Right lobe of liver (tissue), 6 donors: ENCODE measurements at regions not wholly inside any gene's neighbourhood (a gene's known extent, or its start where the extent isn't known, plus 50 kb on each side); places are given as distances from the start of the nearest gene placed in this dataset.

Experiments used
- ATAC-seq, 4 donors: fragments of 200-7000 bp; cut with Tn5 transposase; one replicate each; pipeline ENCODE4 v1.9.1; 2020; ENCODE audit warnings: mild to moderate bottlenecking in 4 of 4, moderate library complexity in 4 of 4
- DNase-seq, 3 donors: peaks; one replicate each; pipeline ENCODE4 v3.0.0-alpha.2; 2020
- H3K27ac ChIP-seq, 3 donors: fragments of 200-600 bp; one replicate each; pipeline ENCODE4 v1.8.0; 2022
- H3K27me3 ChIP-seq, 2 donors: fragments of 200-600 bp; one replicate each; pipeline ENCODE4 v1.8.0; 2022
- H3K36me3 ChIP-seq, 4 donors: fragments of 200-600 bp; sonication (generic) in 1 of 4; one replicate each; pipeline versions ENCODE4 v1.5.1 to v1.8.0; 2017 to 2022; ENCODE audit warnings: control low read depth in 1 of 4
- H3K4me1 ChIP-seq, 4 donors: fragments of 200-600 bp; sonication (generic) in 1 of 4; one replicate each; pipeline versions ENCODE4 v1.5.1 to v1.8.0; 2017 to 2022; ENCODE audit warnings: control low read depth in 1 of 4
- H3K4me3 ChIP-seq, 3 donors: fragments of 200-600 bp; one replicate each; pipeline ENCODE4 v1.8.0; 2022
- H3K9me3 ChIP-seq, 4 donors: fragments of 200-600 bp; sonication (generic) in 1 of 4; one replicate each; pipeline versions ENCODE4 v1.5.1 to v1.8.0; 2017 to 2022; ENCODE audit warnings: control low read depth in 1 of 4
- POLR2A ChIP-seq: fragments of 450-650 bp; IDR thresholded peaks from one replicate; pipeline ENCODE4 v1.6.1; 2017; ENCODE audit warnings: antibody characterized with exemption, mild to moderate bottlenecking
- WGBS: methylation state at CpG from one replicate; pipeline ENCODE4 v1.1.6; 2018; ENCODE audit warnings: low coverage, low lambda C conversion rate; ENCODE audit not compliant: insufficient coverage; ENCODE audit errors: missing lambda C conversion rate; 5-methylcytosine and 5-hydroxymethylcytosine counted together
- intact Hi-C, 2 donors: fragments of 100-400 bp; cut with DNase I; formaldehyde crosslinking; loops; one replicate each; pipeline versions ENCODE4 v1.11.2 to v1.14.1; 2022
- TF ChIP-seq, protein P1 (sequence below), 4 donors: fragments of 200-600 bp in 3 of 4; fragments of 450-650 bp in 1 of 4; IDR thresholded peaks; one replicate each; pipeline versions ENCODE4 v1.5.1 to v1.8.0; 2016 to 2022; ENCODE audit warnings: antibody characterized with exemption in 4 of 4, mild to moderate bottlenecking in 2 of 4
- donor health status: DM: no; HTN: yes; CAD: no.
- donor health status: DM: no; HTN: no; CAD: no.
- donor health status: DM: no; HTN: no; CAD: no.
- donor health status: DM: no; HTN: yes; CAD: no.
- donor health status: DM: no; HTN: yes; CAD: no.

GRCh38 chr12:111094157-111095010 is 174.0 kb upstream of the MYL2 start:
- 30% methylated on average over 12 of the region's 16 CpGs for WGBS

DNA sequence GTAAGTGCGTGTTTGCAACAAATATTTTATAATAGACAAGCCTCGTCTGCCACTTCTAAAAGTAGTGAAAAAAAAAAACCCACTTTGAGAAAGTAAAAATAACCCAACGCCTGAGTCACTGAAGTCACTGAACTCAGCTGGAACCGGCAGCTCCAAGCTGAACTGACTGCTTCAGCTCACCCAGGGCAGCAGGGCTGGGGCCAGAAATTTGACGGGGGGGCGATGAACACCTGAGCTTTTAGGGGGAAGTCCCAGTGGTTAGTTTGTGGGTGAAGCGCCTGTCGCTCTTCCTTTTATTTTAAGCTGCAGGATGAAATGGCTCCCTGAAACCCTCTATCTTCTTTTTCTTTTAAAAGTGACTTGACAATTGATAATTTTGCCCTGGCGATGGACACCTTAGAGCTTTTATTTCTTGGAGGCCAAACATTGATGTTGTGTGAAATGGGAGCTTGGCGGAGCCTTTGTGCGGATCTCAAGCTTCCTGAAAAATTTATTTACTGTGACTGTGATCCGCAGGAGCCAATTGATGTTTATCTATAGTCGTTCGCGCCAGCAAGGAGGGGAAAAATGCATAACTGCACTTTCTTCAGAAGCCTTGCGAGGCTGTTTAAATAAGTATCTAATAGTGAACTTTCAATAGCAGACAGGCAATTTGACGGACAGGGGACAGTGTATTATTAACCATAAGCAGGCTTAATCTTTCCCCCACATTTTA is 173.2 kb upstream of the MYL2 start:
- DNase-seq (no peak), ATAC-seq (peak in 1 of 4 donors; percentile 55)
- no peaks in the 10 kb centered on the region for H3K9me3 ChIP-seq
- H3K27ac ChIP-seq: no peak overlapping the region
- H3K4me1 ChIP-seq: peaks cover 0 to 24% (median 4%) of the 10 kb centered on the region in 4 donors
- TF ChIP-seq, protein P1, sequence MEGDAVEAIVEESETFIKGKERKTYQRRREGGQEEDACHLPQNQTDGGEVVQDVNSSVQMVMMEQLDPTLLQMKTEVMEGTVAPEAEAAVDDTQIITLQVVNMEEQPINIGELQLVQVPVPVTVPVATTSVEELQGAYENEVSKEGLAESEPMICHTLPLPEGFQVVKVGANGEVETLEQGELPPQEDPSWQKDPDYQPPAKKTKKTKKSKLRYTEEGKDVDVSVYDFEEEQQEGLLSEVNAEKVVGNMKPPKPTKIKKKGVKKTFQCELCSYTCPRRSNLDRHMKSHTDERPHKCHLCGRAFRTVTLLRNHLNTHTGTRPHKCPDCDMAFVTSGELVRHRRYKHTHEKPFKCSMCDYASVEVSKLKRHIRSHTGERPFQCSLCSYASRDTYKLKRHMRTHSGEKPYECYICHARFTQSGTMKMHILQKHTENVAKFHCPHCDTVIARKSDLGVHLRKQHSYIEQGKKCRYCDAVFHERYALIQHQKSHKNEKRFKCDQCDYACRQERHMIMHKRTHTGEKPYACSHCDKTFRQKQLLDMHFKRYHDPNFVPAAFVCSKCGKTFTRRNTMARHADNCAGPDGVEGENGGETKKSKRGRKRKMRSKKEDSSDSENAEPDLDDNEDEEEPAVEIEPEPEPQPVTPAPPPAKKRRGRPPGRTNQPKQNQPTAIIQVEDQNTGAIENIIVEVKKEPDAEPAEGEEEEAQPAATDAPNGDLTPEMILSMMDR (IDR thresholded peaks at IDR 0.05): no peak
- H3K27me3 ChIP-seq: no peaks in the 10 kb centered on the region
- H3K36me3 ChIP-seq: no peaks in the 10 kb centered on the region
- intact Hi-C loops: no loop called here
- H3K4me3 ChIP-seq: no peak overlapping the region
- WGBS: 27% methylated on average over 17 of the region's 17 CpGs

More at GRCh38 chr12:111094157-111095010, 174.0 kb upstream of the MYL2 start:
- TF ChIP-seq, protein P1 (IDR thresholded peaks at IDR 0.05): no peak
- TF ChIP-seq POLR2A: no peak
- Histone ChIP-seq H3K36me3 (no peaks in the 10 kb centered on the region), H3K9me3 (no peaks in the 10 kb centered on the region), H3K4me1 (peaks cover 0 to 24% (median 4%) of the 10 kb centered on the region in 4 donors), H3K4me3 (no peak overlapping the region), H3K27ac (no peak overlapping the region), H3K27me3 (no peaks in the 10 kb centered on the region)
- intact Hi-C loops: no loop called here
- peak in 1 of 3 donors; percentile 54 for DNase-seq
- ATAC-seq: peak; percentile 49 to 75 (median 70)

DNA sequence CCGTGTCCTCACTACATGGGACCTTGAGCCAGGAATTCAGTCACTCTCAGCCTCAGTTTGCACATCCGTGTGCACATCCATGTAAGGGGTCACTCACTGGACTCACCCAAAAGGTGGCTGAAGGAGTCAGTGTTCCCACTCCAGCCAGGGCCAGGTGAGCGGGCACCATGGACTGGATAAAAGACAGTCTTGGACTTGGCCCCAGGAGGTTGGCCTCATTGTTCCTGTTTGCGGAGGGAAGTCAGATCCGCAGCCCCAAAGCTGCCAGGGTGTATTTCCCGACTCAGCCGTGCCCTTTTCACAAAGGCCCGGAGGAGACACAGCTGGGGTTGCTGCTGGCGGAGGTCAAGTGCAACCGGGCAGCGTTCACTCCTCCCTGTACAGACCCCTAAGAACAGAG is 170.7 kb upstream of the MYL2 start:
- peaks cover 0 to 32% (median 11%) of the 10 kb centered on the region in 4 donors for H3K4me1 ChIP-seq
- no peaks in the 10 kb centered on the region for H3K36me3 ChIP-seq
- no peak overlapping the region for H3K4me3 ChIP-seq
- peak in 3 of 4 donors; percentile 21 to 43 (median 38) for ATAC-seq
- no peak for TF ChIP-seq POLR2A
- TF ChIP-seq, protein P1 (IDR thresholded peaks at IDR 0.05): no peak
- intact Hi-C loops: no loop called here
- no peaks in the 10 kb centered on the region for H3K27me3 ChIP-seq
- WGBS: 60% methylated on average over 2 of the region's 11 CpGs
- DNase-seq: no peak
- H3K9me3 ChIP-seq: no peaks in the 10 kb centered on the region
- no peak overlapping the region for H3K27ac ChIP-seq

DNA sequence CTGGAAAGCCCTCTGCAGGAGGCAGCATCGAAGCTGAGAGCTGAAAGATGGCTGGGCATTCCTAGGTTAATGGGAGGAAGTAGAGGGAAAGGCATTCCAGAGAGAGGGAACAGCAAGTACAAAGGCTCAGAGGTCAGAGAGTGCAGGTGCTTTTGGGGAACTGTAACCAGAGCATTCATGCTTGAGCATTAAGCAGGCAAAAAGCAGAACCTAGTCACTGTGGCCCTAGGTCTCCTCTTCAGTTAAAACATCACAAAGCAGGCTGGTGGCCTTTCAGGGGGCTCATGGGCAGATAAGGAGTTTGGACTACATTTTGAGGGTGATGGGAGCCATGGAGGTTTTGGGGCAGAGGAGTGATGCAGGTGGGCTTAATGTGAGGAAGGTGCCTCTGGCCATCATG is 169.2 kb upstream of the MYL2 start:
- H3K27me3 ChIP-seq: no peaks in the 10 kb centered on the region
- no peak for TF ChIP-seq POLR2A
- TF ChIP-seq, protein P1 (IDR thresholded peaks at IDR 0.05): no peak
- no peak overlapping the region for H3K27ac ChIP-seq
- H3K36me3 ChIP-seq: no peaks in the 10 kb centered on the region
- DNase-seq (no peak), ATAC-seq (no peak)
- H3K4me3 ChIP-seq: no peak overlapping the region
- WGBS: 63% methylated on average over 1 of the region's 1 CpG
- intact Hi-C loops: no loop called here
- H3K9me3 ChIP-seq: no peaks in the 10 kb centered on the region
- peaks cover 0 to 32% (median 13%) of the 10 kb centered on the region in 4 donors for H3K4me1 ChIP-seq
